ENCODE measurements at regions not wholly inside any gene's neighbourhood (a gene's known extent, or its start where the extent isn't known, plus 50 kb on each side); places are given as distances from the start of the nearest gene placed in this dataset.

GRCh38 chr17:79338152-79338551 is 263.5 kb downstream of the ENGASE start:
- no peak for DNase-seq

GRCh38 chr17:79337053-79337452 is 262.4 kb downstream of the ENGASE start:
- DNase-seq = no peak

- no peak for DNase-seq
Observed at GRCh38 chr17:79335456-79335855, 260.8 kb downstream of the ENGASE start.

- no peak for DNase-seq
Observed at GRCh38 chr17:79332011-79332554, 257.5 kb downstream of the ENGASE start.

GRCh38 chr17:79331492-79331891 is 256.9 kb downstream of the ENGASE start:
- DNase-seq = no peak

- no peak for DNase-seq
Observed at GRCh38 chr17:79330696-79331095, 256.1 kb downstream of the ENGASE start.

GRCh38 chr17:79330229-79330628 is 255.6 kb downstream of the ENGASE start:
- no peak for DNase-seq

GRCh38 chr17:79326814-79327213 is 252.2 kb downstream of the ENGASE start:
- no peak for DNase-seq

- no peak for DNase-seq
Observed at GRCh38 chr17:79325709-79326430, 251.2 kb downstream of the ENGASE start.

GRCh38 chr17:79324194-79324593 is 249.6 kb downstream of the ENGASE start:
- no peak for DNase-seq

- no peak for DNase-seq
Observed at GRCh38 chr17:79323566-79323965, 248.9 kb downstream of the ENGASE start.

- DNase-seq = no peak
Observed at GRCh38 chr17:79322211-79323123, 247.8 kb downstream of the ENGASE start.

GRCh38 chr17:79320331-79320730 is 245.7 kb downstream of the ENGASE start:
- DNase-seq = no peak

- DNase-seq = no peak
Observed at GRCh38 chr17:79317916-79318315, 243.3 kb downstream of the ENGASE start.

- no peak for DNase-seq
Observed at GRCh38 chr17:79316805-79317204, 242.2 kb downstream of the ENGASE start.

GRCh38 chr17:79315358-79316105 is 240.9 kb downstream of the ENGASE start:
- DNase-seq = no peak

- no peak for DNase-seq
Observed at GRCh38 chr17:79314617-79315357, 240.2 kb downstream of the ENGASE start.

- no peak for DNase-seq
Observed at GRCh38 chr17:79311373-79311772, 236.7 kb downstream of the ENGASE start.

- DNase-seq = no peak
Observed at GRCh38 chr17:79306424-79307318, 232.0 kb downstream of the ENGASE start.

- no peak for DNase-seq
Observed at GRCh38 chr17:79305768-79306423, 231.3 kb downstream of the ENGASE start.

GRCh38 chr17:79305376-79305767 is 230.7 kb downstream of the ENGASE start:
- DNase-seq = no peak
